Smooth muscle cell (in vitro differentiated cells): ENCODE measurements at regions not wholly inside any gene's neighbourhood (a gene's known extent, or its start where the extent isn't known, plus 50 kb on each side); places are given as distances from the start of the nearest gene placed in this dataset.

Source experiments
- DNase-seq: peaks from one replicate; lab custom pipeline; 2025; ENCODE audit not compliant: unreplicated experiment; lab: John Stamatoyannopoulos, UW
- H2AFZ ChIP-seq: fragments of 200-600 bp; sonication (generic); 2 replicates; pipeline ENCODE4 v1.6.0; 2016; ENCODE audit warnings: antibody characterized with exemption, low read depth, mild to moderate bottlenecking
- H3F3A ChIP-seq: fragments of 200-600 bp; sonication (generic); 2 replicates; pipeline ENCODE4 v1.6.0; 2017; ENCODE audit warnings: antibody characterized with exemption, low read depth
- H3K27ac ChIP-seq: fragments of 200-600 bp; sonication (generic); 2 replicates; pipeline ENCODE4 v1.5.1; 2016; ENCODE audit warnings: low read depth, mild to moderate bottlenecking
- H3K27me3 ChIP-seq: fragments of 200-600 bp; sonication (generic); 2 replicates; pipeline ENCODE4 v1.6.1; 2016; ENCODE audit warnings: low read depth, mild to moderate bottlenecking
- H3K36me3 ChIP-seq: fragments of 200-600 bp; sonication (generic); 2 replicates; pipeline ENCODE4 v1.5.1; 2016; ENCODE audit warnings: low read depth
- H3K4me1 ChIP-seq: fragments of 200-600 bp; sonication (generic); 2 replicates; pipeline ENCODE4 v1.5.1; 2016; ENCODE audit warnings: low read depth
- H3K4me2 ChIP-seq: fragments of 200-600 bp; sonication (generic); 2 replicates; pipeline ENCODE4 v1.6.0; 2016; ENCODE audit warnings: mild to moderate bottlenecking
- H3K4me3 ChIP-seq: fragments of 200-600 bp; sonication (generic); 2 replicates; pipeline ENCODE4 v1.5.1; 2016; ENCODE audit warnings: mild to moderate bottlenecking
- H3K79me2 ChIP-seq: fragments of 200-600 bp; sonication (generic); 2 replicates; pipeline ENCODE4 v1.6.0; 2016; ENCODE audit warnings: low read depth, mild to moderate bottlenecking
- H3K9ac ChIP-seq: fragments of 200-600 bp; sonication (generic); 2 replicates; pipeline ENCODE4 v1.6.0; 2016; ENCODE audit warnings: low read depth
- H3K9me3 ChIP-seq: fragments of 200-600 bp; sonication (generic); replicated peaks from 2 replicates; pipeline ENCODE4 v1.5.1; 2016; ENCODE audit warnings: low read depth
- H4K20me1 ChIP-seq: fragments of 200-600 bp; sonication (generic); 2 replicates; pipeline ENCODE4 v1.6.0; 2016; ENCODE audit warnings: low read depth
- CTCF ChIP-seq: fragments of 200-600 bp; sonication (generic); IDR thresholded peaks from 2 replicates; pipeline ENCODE4 v1.5.1; 2017; ENCODE audit warnings: borderline replicate concordance, mild to moderate bottlenecking, antibody characterized with exemption; ENCODE audit not compliant: insufficient read depth, poor library complexity, severe bottlenecking
- WGBS: methylation state at CpG from one replicate; pipeline ENCODE4 v1.1.7; 2016; ENCODE audit warnings: low lambda C conversion rate; 5-methylcytosine and 5-hydroxymethylcytosine counted together

- H4K20me1 ChIP-seq = no peaks in the 10 kb centered on the region
- 96% methylated on average over 1 of the region's 1 CpG for WGBS
- H3K27me3 ChIP-seq = no peaks in the 10 kb centered on the region
- H3K4me3 ChIP-seq = no peak overlapping the region
- no peaks in the 10 kb centered on the region for H3K9me3 ChIP-seq
- H3K9ac ChIP-seq = no peak overlapping the region
- no peak overlapping the region for H2AFZ ChIP-seq
- H3K4me2 ChIP-seq = no peak overlapping the region
- no peaks in the 10 kb centered on the region for H3K36me3 ChIP-seq
- no peak overlapping the region for H3K27ac ChIP-seq
- DNase-seq = no peak
- H3F3A ChIP-seq = no peaks in the 10 kb centered on the region
- H3K79me2 ChIP-seq = no peaks in the 10 kb centered on the region
- H3K4me1 ChIP-seq = no peaks in the 10 kb centered on the region
- no peak for TF ChIP-seq CTCF
Measured at GRCh38 chr1:88472714-88473113, 211.4 kb upstream of the PKN2 start.

GRCh38 chr1:88474555-88475304 lies 209.3 kb upstream of the PKN2 start:
- Histone ChIP-seq H3K9ac (no peak overlapping the region), H3K27me3 (no peaks in the 10 kb centered on the region), H3K4me3 (no peak overlapping the region), H3K27ac (no peak overlapping the region), H3K36me3 (no peaks in the 10 kb centered on the region), H3K4me1 (no peaks in the 10 kb centered on the region), H3F3A (no peaks in the 10 kb centered on the region), H2AFZ (no peak overlapping the region), H4K20me1 (no peaks in the 10 kb centered on the region), H3K9me3 (no peaks in the 10 kb centered on the region), H3K79me2 (no peaks in the 10 kb centered on the region), H3K4me2 (no peak overlapping the region)
- TF ChIP-seq CTCF = no peak
- 89% methylated on average over 1 of the region's 1 CpG for WGBS
- DNase-seq = no peak

GRCh38 chr1:88484881-88485280 lies 199.2 kb upstream of the PKN2 start:
- no peaks in the 10 kb centered on the region for H4K20me1 ChIP-seq
- H3K4me2 ChIP-seq = no peak overlapping the region

More at GRCh38 chr1:88484881-88485280, 199.2 kb upstream of the PKN2 start:
- no peak overlapping the region for H3K27ac ChIP-seq
- no peaks in the 10 kb centered on the region for H3K9me3 ChIP-seq
- no peak for TF ChIP-seq CTCF
- no peaks in the 10 kb centered on the region for H3K4me1 ChIP-seq
- no peaks in the 10 kb centered on the region for H3K79me2 ChIP-seq
- DNase-seq = no peak
- H3K27me3 ChIP-seq = peaks cover 17% of the 10 kb centered on the region
- no peaks in the 10 kb centered on the region for H3K36me3 ChIP-seq
- no peak overlapping the region for H3K9ac ChIP-seq
- no peaks in the 10 kb centered on the region for H3F3A ChIP-seq
- no peak overlapping the region for H3K4me3 ChIP-seq
- 91% methylated on average over 4 of the region's 4 CpGs for WGBS
- no peak overlapping the region for H2AFZ ChIP-seq
